NB4 (cell line): ENCODE measurements at regions not wholly inside any gene's neighbourhood (a gene's known extent, or its start where the extent isn't known, plus 50 kb on each side); places are given as distances from the start of the nearest gene placed in this dataset.

ENCODE experiments used
- DNase-seq: peaks from one replicate; pipeline ENCODE4 v3.0.0; 2010; ENCODE audit warnings: low read depth
- H3K4me3 ChIP-seq: one replicate; pipeline ENCODE4 v1.5.1; 2011; ENCODE audit warnings: mild to moderate bottlenecking, low read depth, low read length, moderate library complexity
- CTCF ChIP-seq: IDR thresholded peaks from one replicate; pipeline ENCODE4 v1.5.1; 2012; ENCODE audit warnings: low read depth, low read length
- MAX ChIP-seq: IDR thresholded peaks from 2 replicates; pipeline ENCODE4 v1.6.1; 2011; ENCODE audit warnings: low read depth, low read length
- MYC ChIP-seq: IDR thresholded peaks from 2 replicates; pipeline ENCODE4 v1.6.1; 2011; ENCODE audit warnings: low read depth, low read length
- POLR2A ChIP-seq: IDR thresholded peaks from 2 replicates; pipeline ENCODE4 v1.6.1; 2011; ENCODE audit warnings: mild to moderate bottlenecking; ENCODE audit not compliant: insufficient read length; ENCODE audit errors: extremely low read depth

- TF ChIP-seq MAX (no peak), CTCF (no peak), POLR2A (no peak), MYC (no peak)
- no peak for DNase-seq
These were observed 246.9 kb downstream of the PAPSS1 start for GRCh38 chr4:107473126-107473525.

GRCh38 chr4:107472265-107472948 lies 247.6 kb downstream of the PAPSS1 start:
- TF ChIP-seq MAX (no peak), POLR2A (no peak), MYC (no peak), CTCF (no peak)
- no peak for DNase-seq
- no peak overlapping the region for H3K4me3 ChIP-seq

More at GRCh38 chr4:107473126-107473525, 246.9 kb downstream of the PAPSS1 start:
- no peak overlapping the region for H3K4me3 ChIP-seq

GRCh38 chr4:107470173-107470572 lies 249.9 kb downstream of the PAPSS1 start:
- TF ChIP-seq POLR2A (no peak), MAX (no peak), CTCF (no peak), MYC (no peak)
- H3K4me3 ChIP-seq, result no peak overlapping the region
- no peak for DNase-seq

- TF ChIP-seq POLR2A (no peak), MAX (no peak), MYC (no peak), CTCF (no peak)
- H3K4me3 ChIP-seq, result no peak overlapping the region
- no peak for DNase-seq
These were observed 251.2 kb downstream of the PAPSS1 start for GRCh38 chr4:107468812-107469211.

- H3K4me3 ChIP-seq, result no peak overlapping the region
- no peak for DNase-seq
- no peak for TF ChIP-seq CTCF
- no peak for TF ChIP-seq MAX
- no peak for TF ChIP-seq POLR2A
- no peak for TF ChIP-seq MYC
These were observed 251.9 kb downstream of the PAPSS1 start for GRCh38 chr4:107468156-107468555.
